ENCODE measurements at regions not wholly inside any gene's neighbourhood (a gene's known extent, or its start where the extent isn't known, plus 50 kb on each side); places are given as distances from the start of the nearest gene placed in this dataset.

DNA sequence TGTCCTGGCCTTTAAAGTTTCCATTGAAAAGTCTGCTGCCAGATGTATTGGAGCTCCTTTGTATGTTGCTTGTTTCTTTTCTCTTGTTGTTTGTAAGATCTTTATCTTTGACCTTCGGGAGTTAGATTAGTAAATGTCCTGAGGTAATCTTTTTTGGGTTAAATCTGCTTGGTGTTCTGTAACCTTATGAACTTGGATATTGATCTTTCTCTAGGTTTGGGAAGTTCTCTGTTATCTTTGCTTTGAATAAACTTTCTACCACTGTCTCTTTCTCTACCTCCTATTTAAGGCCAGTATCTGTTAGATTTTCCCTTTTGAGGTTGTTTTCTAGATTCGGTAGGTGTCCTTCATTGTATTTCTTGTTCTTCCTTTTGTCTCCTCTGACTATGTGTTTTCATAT lies 447.8 kb downstream of the FAM133A start:
- Histone ChIP-seq H3K79me2 (ENCODE audit: control insufficient read depth in 1 of 2, insufficient read depth in 2 of 2, low read length in 2 of 2) (no peaks in the 10 kb centered on the region), H3K36me3 (ENCODE audit: control insufficient read depth in 2 of 4, insufficient read depth in 4 of 4, low read length in 3 of 4) (no peaks in the 10 kb centered on the region), H4K8ac (ENCODE audit: extremely low read depth, insufficient read depth, low read length) (no peak overlapping the region), H3K79me1 (ENCODE audit: low read depth, low read length) (no peaks in the 10 kb centered on the region), H3K56ac (replicated peaks; ENCODE audit: insufficient read length, low read depth, low read length) (no peak overlapping the region), H3K4me3 (ENCODE audit: extremely low read depth in 1 of 4, insufficient read depth in 2 of 4, low read depth in 3 of 4, low read length in 4 of 4) (no peak overlapping the region), H3K4me1 (replicated peaks in 1 of 4; ENCODE audit: control insufficient read depth in 3 of 4, insufficient read depth in 4 of 4, low read length in 3 of 4) (no peaks in the 10 kb centered on the region), H2BK5ac (ENCODE audit: low read depth, low read length) (no peak overlapping the region), H4K5ac (ENCODE audit: insufficient read length, low read depth, low read length) (no peak overlapping the region), H3K27me3 (replicated peaks in 1 of 4; ENCODE audit: control insufficient read depth in 3 of 4, extremely low read depth in 1 of 4, insufficient read depth in 3 of 4, low read length in 3 of 4) (no peaks in the 10 kb centered on the region), H3K9me3 (ENCODE audit: insufficient read depth in 2 of 2, low read depth in 1 of 2, low read length in 1 of 2) (no peaks in the 10 kb centered on the region), H3K23me2 (ENCODE audit: low read depth, low read length) (no peaks in the 10 kb centered on the region), H3K4me2 (ENCODE audit: insufficient read depth in 1 of 2, low read depth in 2 of 2, low read length in 2 of 2) (no peak overlapping the region), H2BK120ac (replicated peaks; ENCODE audit: low read depth, low read length) (no peak overlapping the region), H2BK12ac (ENCODE audit: low read depth, low read length) (no peak overlapping the region), H4K20me1 (replicated peaks in 1 of 2; ENCODE audit: control insufficient read depth in 1 of 2, insufficient read depth in 2 of 2, low read length in 2 of 2) (no peaks in the 10 kb centered on the region), H2AK5ac (ENCODE audit: low read depth, low read length) (no peak overlapping the region), H3K27ac (ENCODE audit: low read depth, low read length) (no peak overlapping the region), H2AFZ (ENCODE audit: low read length) (no peak overlapping the region), H3K18ac (ENCODE audit: extremely low read depth, low read length) (no peak overlapping the region), H3K4ac (replicated peaks; ENCODE audit: insufficient read length, low read depth, low read length) (no peak overlapping the region), H2BK20ac (ENCODE audit: low read length) (no peak overlapping the region), H3K14ac (ENCODE audit: insufficient read length) (no peak overlapping the region), H3K23ac (ENCODE audit: insufficient read length) (no peak overlapping the region), H3K9ac (replicated peaks in 1 of 4; ENCODE audit: extremely low read depth in 1 of 4, low read depth in 3 of 4, low read length in 3 of 4) (no peak overlapping the region), H2BK15ac (ENCODE audit: low read length) (no peak overlapping the region), H4K91ac (replicated peaks; ENCODE audit: insufficient read length, low read length) (no peak overlapping the region)
- POLR2A ChIA-PET (ENCODE audit: partially characterized antibody), result no interaction called here
- WGBS, 2 experiments (ENCODE audit: extremely low coverage in 1 of 2, insufficient coverage in 1 of 2, insufficient read length in 1 of 2, insufficient replicate concordance in 2 of 2, low coverage in 1 of 2, low lambda C conversion rate in 2 of 2, missing lambda C conversion rate in 1 of 2), result 89% methylated on average over 2 of the region's 2 CpGs; no CpG with 5 or more reads in 1 of the 2 experiments
- CTCF ChIA-PET (ENCODE audit: partially characterized antibody), result interaction anchor here (0.6 kb wide), 1 partner anchor 28 kb away, joined by 3 read pairs; no protein-coding TSS in a partner anchor
- DNase-seq (ENCODE audit: low read depth in 1 of 2, low spot score in 2 of 2) (no peak), FAIRE-seq (no peak)
- TF ChIP-seq KDM4A (IDR thresholded peaks at IDR 0.05; ENCODE audit: low read depth, low read length, severe bottlenecking), result no peak
- no peak for TF ChIP-seq RXRA (IDR thresholded peaks at IDR 0.05; ENCODE audit: insufficient read depth, low read depth, low read length)
- no peak for TF ChIP-seq BRCA1 (IDR thresholded peaks at IDR 0.05; ENCODE audit: low read depth, low read length)
- no peak for TF ChIP-seq YY1 (IDR thresholded peaks at IDR 0.05; ENCODE audit: low read depth, low read length)
- TF ChIP-seq MAFK (IDR thresholded peaks at IDR 0.05; ENCODE audit: low read depth, low read length), result no peak
- TF ChIP-seq TAF7 (optimal IDR thresholded peaks at IDR 0.05; ENCODE audit: borderline replicate concordance, low read depth, low read length), result no peak
- TF ChIP-seq GTF2F1 (IDR thresholded peaks at IDR 0.05; ENCODE audit: borderline replicate concordance, low read depth, low read length), result no peak
- no peak for TF ChIP-seq HDAC2 (IDR thresholded peaks at IDR 0.05; ENCODE audit: borderline replicate concordance in 1 of 2, low read depth in 2 of 2, low read length in 2 of 2)
- no peak for TF ChIP-seq NRF1 (IDR thresholded peaks at IDR 0.05; ENCODE audit: low read depth, low read length)
- no peak for TF ChIP-seq NANOG (IDR thresholded peaks at IDR 0.05; ENCODE audit: insufficient read depth, low read depth, low read length, poor library complexity, severe bottlenecking)
- no peak for TF ChIP-seq RNF2 (IDR thresholded peaks at IDR 0.05; ENCODE audit: borderline replicate concordance, low read depth, low read length, missing control alignments, poor library complexity, severe bottlenecking)
- TF ChIP-seq GABPA (IDR thresholded peaks at IDR 0.05; ENCODE audit: borderline replicate concordance, insufficient read depth, low read length), result no peak

Data from H1 (cell line).